Stimulated activated CD4-positive, alpha-beta T cell treated with anti-CD3 and anti-CD28 coated beads, Interleukin-4, amount 100 ng/mL, for 48 hours (primary cell): ENCODE measurements at regions not wholly inside any gene's neighbourhood (a gene's known extent, or its start where the extent isn't known, plus 50 kb on each side); places are given as distances from the start of the nearest gene placed in this dataset.
"Not testable (repeated sequence)": the region's sequence is repeated elsewhere in the genome, so short reads cannot be mapped to it uniquely, and the experiment has no call there.

Experiments used
- DNase-seq, 2 donors: peaks; one replicate each; pipeline ENCODE4 v3.0.0-alpha.2; 2020; ENCODE audit warnings: low read depth in 2 of 2

DNA sequence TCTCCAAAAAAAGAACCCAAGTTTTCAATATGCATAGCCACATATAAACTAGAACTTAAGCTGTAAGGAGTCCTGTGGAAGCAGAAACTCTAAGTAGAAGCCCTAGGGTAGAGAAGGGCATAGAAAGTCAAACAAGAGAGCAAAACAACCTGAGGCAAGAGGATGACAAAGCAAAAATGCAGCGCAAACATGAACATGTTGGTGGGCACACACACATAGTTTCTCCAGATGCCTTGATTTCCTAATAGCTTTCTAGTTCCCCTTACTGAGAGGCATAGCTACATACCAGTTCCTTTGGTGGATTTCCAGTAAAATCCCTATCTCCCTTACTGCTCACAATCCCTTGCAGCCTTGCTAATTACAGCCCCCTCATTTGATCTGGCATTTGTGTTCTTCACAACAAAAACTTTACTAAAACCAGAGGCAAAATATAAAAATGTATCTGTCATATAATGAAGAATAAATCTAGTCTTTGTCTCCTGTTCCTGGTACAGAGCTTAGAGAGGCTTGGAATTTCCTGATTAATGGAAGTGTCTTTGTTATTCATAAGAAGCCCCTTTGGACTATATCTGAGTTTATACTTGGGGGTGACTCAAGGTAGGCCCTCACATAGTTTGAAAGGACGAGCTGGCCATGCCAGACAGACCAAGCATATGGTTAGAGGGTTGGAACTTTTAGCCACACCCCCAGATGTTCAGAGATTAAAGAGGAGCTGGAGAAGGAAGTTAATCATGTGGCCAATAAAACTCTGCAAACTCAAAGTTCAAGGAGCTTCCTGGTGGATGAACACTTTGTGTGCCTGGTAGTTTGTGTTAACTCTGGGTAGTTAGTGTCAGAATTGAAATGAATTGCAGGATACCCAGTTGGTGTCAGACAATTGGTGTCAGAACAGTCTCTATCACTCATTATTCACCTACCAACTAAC lies 52.7 kb upstream of the ZCCHC13 start:
- DNase-seq = no peak

DNA sequence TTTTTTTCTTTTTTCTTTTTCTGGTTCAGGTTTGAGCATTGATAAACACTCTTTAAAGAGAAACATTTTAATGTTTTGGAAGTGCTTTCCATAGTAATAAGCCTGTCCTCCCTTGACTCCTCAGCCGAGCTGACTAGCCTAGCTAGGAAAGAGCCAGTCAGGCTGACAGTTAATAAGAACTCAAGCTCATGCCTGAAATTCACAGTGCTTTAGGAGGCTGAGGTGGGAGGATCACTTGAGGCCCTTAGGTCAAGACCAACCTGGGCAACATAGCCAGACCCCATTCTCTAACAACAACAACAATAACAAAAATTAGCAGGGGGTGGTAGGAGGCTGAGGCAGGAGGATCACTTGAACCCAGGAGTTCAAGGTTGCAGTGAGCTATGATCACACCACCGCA lies 53.4 kb upstream of the ZCCHC13 start:
- DNase-seq = no peak

DNA sequence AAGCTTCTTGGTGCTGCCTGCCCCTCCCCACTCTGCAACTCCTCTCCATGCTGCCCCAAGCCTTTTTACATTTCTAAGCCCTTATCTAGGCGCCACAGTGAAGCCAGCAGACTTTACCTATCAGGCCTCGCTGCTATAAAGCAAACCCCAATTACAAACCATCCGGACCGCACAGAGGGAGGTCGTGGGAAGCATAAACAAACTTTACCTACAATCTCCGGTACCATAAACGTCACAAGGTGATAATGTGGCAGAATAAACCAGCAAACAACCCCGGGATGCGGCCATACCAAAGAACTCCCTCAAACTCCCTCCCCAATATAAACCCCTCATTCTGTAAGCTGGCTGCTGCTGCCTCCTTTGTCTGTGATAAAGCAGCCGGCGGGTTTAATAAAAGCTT lies 54.0 kb upstream of the ZCCHC13 start:
- DNase-seq = no peak

- no peak for DNase-seq
These were observed 55.1 kb upstream of the ZCCHC13 start for GRCh38 chrX:74248889-74249288.

GRCh38 chrX:74246524-74246923 lies 57.5 kb upstream of the ZCCHC13 start:
- DNase-seq = no peak

DNA sequence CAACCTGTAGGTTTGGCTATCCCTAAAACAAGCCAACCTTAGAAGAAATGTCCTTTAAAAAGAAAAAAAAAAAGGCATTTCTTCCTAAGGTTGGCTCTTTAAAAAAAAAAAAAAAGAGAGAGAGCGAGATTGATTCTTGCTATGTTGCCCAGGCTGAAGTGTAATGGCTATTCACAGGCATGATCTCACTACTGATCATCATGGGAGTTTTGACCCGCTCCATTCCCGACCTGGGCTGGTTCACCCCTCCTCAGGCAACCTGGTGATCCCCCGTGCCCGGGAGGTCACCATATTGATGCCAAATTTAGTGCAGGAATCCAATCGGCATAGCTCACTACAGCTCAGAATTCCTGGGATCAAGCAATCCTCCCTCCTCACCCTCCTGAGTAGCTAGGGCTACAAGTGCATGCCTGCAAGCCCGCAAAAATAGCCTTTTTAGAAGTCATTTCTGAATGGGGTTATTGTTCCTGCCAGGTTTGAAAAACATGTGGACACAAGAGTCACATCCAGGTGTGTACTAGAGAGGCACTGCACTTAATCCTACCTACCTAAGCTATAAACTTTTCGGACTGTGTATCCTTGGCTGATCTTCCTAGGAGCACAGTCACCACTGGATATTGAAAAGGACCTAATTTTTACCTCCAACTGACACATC lies 61.4 kb upstream of the ZCCHC13 start:
- DNase-seq = no peak

GRCh38 chrX:74242050-74242449 lies 61.9 kb upstream of the ZCCHC13 start:
- no peak for DNase-seq

DNA sequence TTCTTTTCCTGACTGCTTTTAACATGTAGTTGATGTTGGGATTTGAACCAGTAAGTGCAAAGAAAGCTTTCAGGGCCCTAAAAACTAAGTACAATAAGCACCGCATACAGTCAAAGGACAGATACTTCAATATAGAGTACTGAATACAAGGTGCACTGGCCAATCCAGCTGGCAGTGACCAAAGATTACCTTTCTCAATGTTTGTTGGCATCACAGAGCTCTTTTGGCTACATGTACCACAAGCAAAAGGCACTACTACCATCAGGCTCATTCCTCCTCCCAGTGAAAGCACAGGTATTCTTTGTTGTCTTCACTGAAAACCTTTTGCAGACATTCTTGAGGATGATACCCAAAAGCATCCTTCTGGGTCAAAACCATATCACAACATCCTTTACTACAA lies 65.2 kb upstream of the ZCCHC13 start:
- no peak for DNase-seq

DNA sequence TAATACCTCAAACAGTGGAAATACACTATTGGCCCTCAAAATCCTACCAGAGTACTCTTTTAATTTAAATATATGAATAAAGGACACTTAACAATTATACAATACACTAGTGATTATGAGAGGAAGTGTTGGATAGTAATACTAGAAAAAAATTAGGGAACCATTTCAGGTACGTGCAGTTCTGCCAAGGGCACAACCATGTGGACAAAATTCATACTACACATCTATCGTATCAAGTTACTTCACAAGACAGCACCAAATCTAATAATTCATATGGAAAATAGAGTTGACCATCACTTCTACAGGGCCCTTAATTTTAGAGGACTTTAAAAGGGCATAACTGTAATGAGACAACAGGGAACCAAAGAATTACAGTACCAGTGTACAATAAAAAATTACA lies 69.2 kb upstream of the ZCCHC13 start:
- no peak for DNase-seq

GRCh38 chrX:74232859-74233258 lies 71.1 kb upstream of the ZCCHC13 start:
- no peak for DNase-seq

- DNase-seq = no peak
These were observed 72.4 kb upstream of the ZCCHC13 start for GRCh38 chrX:74231625-74232024.

GRCh38 chrX:74230094-74230493 lies 73.9 kb upstream of the ZCCHC13 start:
- no peak for DNase-seq

- no peak for DNase-seq
These were observed 78.9 kb upstream of the ZCCHC13 start for GRCh38 chrX:74225111-74225510.

GRCh38 chrX:74220277-74220676 lies 83.7 kb upstream of the ZCCHC13 start:
- no peak for DNase-seq

DNA sequence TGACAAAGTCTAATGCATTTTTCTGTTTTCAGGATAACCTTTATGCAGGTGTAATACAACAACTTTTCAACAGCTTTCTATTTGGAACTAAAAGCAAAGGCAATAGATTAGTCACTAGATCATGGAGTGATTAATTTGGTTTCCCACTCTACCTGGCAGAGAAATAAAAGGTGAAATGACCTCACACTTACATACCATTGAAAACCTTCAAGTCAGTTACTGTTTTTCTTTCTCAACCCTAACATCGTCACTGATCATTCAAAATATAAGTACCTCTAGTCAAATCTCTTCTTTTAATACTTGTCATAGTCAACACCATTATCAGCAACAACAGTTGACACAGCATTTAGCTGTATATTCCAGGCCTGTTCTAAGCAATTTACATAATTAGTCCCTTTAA lies 85.1 kb upstream of the ZCCHC13 start:
- DNase-seq = no peak

DNA sequence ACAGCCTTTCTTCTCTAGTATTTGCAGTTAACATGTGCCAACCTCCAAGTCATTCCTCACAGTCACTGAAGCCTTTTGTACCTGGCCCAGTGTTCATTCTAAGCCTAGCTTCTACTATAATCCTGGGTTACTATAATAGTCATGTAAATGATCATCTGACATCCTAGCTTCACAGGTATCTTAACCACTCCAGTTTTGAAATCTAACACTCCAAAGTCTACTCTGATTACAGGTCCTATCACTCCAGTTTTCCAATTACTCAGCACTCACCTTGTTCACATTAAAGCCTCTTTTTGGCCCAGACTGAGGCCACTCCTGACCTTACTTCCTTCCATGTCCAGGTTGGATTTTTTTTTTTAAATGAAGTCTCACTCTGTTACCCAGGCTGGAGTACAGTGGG lies 87.6 kb upstream of the ZCCHC13 start:
- DNase-seq = no peak

DNA sequence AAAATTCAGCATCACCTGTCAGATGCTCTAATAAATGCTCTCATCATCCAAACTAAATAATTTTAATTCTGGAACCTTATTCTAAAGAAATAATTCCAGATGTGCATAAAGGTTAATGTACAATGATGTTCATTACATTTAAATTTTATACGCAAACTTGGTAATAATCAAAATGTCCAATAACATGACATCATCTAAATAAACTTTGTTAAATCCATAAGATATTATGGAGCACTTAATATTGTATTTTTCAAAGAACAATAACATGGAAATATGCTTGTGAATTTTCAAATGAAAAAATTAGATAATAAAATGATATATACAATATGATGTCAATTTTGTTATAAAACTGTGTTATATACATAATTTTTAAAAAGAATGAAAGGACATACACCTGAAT lies 92.1 kb upstream of the ZCCHC13 start:
- DNase-seq = no peak

GRCh38 chrX:74207539-74207938 lies 96.4 kb upstream of the ZCCHC13 start:
- DNase-seq = no peak

DNA sequence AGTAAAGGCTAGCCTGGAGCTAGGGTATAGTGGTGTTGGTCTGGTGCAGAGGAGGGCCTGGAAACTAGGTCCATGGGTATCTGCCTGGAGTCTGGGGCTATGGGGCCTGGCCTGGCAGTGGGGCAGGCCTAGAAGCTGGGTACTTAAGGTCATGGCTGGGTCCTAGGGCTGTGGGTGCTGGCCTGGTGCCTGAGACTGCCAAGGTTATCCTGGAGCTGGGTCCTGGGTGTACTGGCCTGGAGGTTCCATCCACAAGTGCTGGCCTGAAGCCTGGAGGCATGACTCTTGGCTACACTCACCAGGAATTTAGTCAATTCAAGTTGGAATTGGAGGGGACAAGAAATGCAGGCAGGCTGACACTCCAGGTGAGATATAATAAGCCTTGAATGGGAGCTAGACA lies 108.4 kb upstream of the ZCCHC13 start:
- no peak for DNase-seq

GRCh38 chrX:74195120-74195519 lies 108.9 kb upstream of the ZCCHC13 start:
- DNase-seq = no peak

- DNase-seq = no peak
These were observed 116.8 kb upstream of the ZCCHC13 start for GRCh38 chrX:74187211-74187610.

GRCh38 chrX:74183047-74183446 lies 120.9 kb upstream of the ZCCHC13 start:
- not testable (repeated sequence) for DNase-seq

GRCh38 chrX:74181976-74182375 lies 122.0 kb upstream of the ZCCHC13 start:
- DNase-seq = not testable (repeated sequence)
